Activated naive CD4-positive, alpha-beta T cell treated with anti-CD3 and anti-CD28 coated beads, Interleukin-2, amount 50 U/mL, for 24 hours (primary cell): ENCODE measurements at regions not wholly inside any gene's neighbourhood (a gene's known extent, or its start where the extent isn't known, plus 50 kb on each side); places are given as distances from the start of the nearest gene placed in this dataset.

ENCODE experiments used
- H3K27ac Mint-ChIP-seq: one replicate; pipeline ENCODE4 v1.8.0; 2021; ENCODE audit warnings: mild to moderate bottlenecking, mixed read lengths
- H3K27me3 Mint-ChIP-seq: one replicate; pipeline ENCODE4 v1.8.0; 2021; ENCODE audit warnings: mixed read lengths
- H3K36me3 Mint-ChIP-seq: one replicate; pipeline ENCODE4 v1.8.0; 2021; ENCODE audit warnings: mixed read lengths
- H3K4me1 Mint-ChIP-seq: one replicate; pipeline ENCODE4 v1.8.0; 2021; ENCODE audit warnings: mixed read lengths
- H3K4me3 Mint-ChIP-seq: one replicate; pipeline ENCODE4 v1.8.0; 2021; ENCODE audit warnings: mild to moderate bottlenecking, mixed read lengths
- H3K9me3 Mint-ChIP-seq: one replicate; pipeline ENCODE4 v1.8.0; 2021; ENCODE audit warnings: mixed read lengths

DNA sequence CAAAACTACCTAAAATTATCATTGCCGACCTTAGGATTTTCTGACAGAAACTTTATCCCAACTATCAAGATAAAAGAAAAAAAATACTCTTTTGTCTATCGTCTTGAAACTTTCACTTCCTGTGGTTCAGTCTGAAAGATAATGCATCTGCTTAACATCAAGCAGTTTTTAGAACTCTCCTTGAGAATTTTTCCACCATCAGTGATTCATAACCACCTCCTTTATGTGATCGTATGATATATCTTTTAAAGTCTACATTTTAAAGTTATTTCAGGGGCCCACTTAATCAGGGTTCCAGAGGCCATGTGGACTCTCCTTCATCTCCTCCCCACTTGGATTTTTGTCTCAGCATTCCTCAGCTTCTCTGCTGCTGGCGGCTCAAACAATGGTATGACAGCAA lies 272.8 kb upstream of the TENM3 start:
- H3K36me3 Mint-ChIP-seq = no peaks in the 10 kb centered on the region
- H3K4me1 Mint-ChIP-seq = no peaks in the 10 kb centered on the region
- H3K27me3 Mint-ChIP-seq = no peaks in the 10 kb centered on the region
- H3K27ac Mint-ChIP-seq = no peak overlapping the region
- H3K9me3 Mint-ChIP-seq = no peaks in the 10 kb centered on the region
- no peak overlapping the region for H3K4me3 Mint-ChIP-seq

DNA sequence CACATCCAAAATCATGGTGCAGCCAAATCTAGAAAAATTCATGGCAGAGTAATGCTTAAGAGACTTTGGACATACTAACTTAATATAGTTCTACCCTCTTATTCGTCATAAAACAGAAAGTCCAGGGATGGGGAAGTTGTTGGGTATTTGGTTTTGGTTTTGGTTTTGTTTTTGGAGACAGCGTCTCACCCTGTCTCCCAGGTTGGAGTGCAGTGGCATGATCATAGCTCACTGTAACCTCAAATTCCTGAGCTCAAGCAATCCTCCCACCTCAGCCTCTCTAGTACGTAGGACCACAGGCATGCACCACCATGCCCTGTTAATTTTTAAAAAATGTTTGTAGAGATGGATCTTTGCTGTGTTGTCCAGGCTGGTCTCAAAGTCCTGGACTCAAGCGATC lies 271.8 kb upstream of the TENM3 start:
- Mint-ChIP-seq H3K36me3 (no peaks in the 10 kb centered on the region), H3K27me3 (no peaks in the 10 kb centered on the region), H3K9me3 (no peaks in the 10 kb centered on the region), H3K4me3 (no peak overlapping the region), H3K27ac (no peak overlapping the region), H3K4me1 (no peaks in the 10 kb centered on the region)

DNA sequence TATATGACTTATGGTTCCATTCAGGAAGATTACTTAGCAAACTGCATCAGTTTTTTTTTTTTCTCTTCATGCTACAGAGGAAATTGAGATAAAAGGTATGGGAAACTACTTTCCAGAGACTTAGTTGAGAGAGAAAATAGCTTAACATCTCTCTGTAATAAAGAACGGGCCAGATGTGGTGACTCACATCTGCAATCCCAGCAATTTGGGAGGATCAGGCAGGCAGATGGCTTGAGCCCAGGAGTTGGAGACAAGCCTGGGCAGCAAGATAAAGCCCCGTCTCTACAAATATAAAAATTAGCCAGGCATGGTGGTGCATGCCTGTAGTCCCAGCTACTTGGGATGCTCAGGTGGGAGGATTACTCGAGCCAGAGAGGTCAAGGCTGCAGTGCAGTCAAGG lies 271.2 kb upstream of the TENM3 start:
- Mint-ChIP-seq H3K4me3 (no peak overlapping the region), H3K4me1 (no peaks in the 10 kb centered on the region), H3K9me3 (no peaks in the 10 kb centered on the region), H3K27ac (no peak overlapping the region), H3K36me3 (no peaks in the 10 kb centered on the region), H3K27me3 (no peaks in the 10 kb centered on the region)

DNA sequence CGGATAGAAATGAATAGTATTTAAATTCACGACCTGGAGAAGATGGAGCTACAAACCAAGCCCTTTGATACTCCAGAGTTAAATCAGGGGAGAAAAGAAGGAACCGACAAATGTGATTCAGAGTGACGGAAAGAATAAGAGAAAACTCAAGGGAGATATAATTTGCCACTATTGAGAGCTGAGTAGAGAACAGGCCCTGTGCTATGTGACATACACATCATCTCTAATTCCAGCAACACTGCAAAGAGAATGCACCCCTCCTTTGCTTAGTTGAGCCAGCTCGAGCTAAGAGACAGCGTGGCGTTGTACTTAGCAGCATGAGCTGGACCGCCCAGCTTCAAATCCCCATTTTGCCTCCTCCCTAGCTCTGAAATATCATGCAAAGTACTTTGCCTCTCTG lies 266.4 kb upstream of the TENM3 start:
- no peaks in the 10 kb centered on the region for H3K4me1 Mint-ChIP-seq
- no peaks in the 10 kb centered on the region for H3K36me3 Mint-ChIP-seq
- peaks cover 4% of the 10 kb centered on the region for H3K9me3 Mint-ChIP-seq
- H3K4me3 Mint-ChIP-seq = no peak overlapping the region
- H3K27ac Mint-ChIP-seq = no peak overlapping the region
- no peaks in the 10 kb centered on the region for H3K27me3 Mint-ChIP-seq

DNA sequence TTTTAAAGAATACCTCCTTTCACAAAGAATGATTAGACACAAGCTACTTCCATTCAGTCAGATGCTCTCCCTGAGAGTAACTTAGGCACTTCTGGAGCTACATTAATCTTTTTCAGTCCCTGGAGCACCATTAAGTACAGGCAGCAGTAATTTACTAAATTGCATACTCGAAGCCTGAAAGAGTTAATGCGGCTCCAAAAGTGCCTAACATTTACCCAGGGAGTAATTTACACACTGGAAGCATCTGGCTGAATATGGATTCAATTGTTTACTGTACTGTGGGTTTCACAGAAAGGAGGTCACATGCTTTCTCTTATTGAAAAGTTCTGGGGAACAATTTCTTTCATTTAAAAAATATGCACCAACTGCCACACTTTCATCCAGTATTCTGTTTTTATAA lies 260.8 kb upstream of the TENM3 start:
- H3K27ac Mint-ChIP-seq = no peak overlapping the region
- H3K36me3 Mint-ChIP-seq = no peaks in the 10 kb centered on the region
- no peak overlapping the region for H3K4me3 Mint-ChIP-seq
- H3K4me1 Mint-ChIP-seq = no peaks in the 10 kb centered on the region
- H3K27me3 Mint-ChIP-seq = no peaks in the 10 kb centered on the region
- no peaks in the 10 kb centered on the region for H3K9me3 Mint-ChIP-seq

DNA sequence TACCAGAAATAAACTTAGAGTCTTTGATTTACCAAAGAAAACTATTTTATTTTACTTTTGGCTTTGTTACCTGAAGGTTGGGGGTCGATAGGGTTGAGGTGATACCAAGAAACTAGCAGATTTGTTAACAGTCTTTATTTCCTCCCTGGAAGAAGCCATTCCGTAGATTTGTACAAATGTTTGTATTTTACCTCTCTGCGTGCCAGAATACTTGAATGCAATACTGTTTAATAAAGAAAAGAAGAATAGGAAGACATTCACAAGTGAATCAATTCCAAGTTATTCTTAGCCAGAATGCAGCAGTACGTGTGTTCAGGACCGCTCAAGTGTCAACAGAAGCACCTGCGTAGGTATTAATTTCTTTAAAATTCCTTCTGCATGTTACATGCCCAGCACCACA lies 260.3 kb upstream of the TENM3 start:
- Mint-ChIP-seq H3K27ac (no peak overlapping the region), H3K27me3 (no peaks in the 10 kb centered on the region), H3K36me3 (no peaks in the 10 kb centered on the region), H3K9me3 (no peaks in the 10 kb centered on the region), H3K4me1 (no peaks in the 10 kb centered on the region), H3K4me3 (no peak overlapping the region)

DNA sequence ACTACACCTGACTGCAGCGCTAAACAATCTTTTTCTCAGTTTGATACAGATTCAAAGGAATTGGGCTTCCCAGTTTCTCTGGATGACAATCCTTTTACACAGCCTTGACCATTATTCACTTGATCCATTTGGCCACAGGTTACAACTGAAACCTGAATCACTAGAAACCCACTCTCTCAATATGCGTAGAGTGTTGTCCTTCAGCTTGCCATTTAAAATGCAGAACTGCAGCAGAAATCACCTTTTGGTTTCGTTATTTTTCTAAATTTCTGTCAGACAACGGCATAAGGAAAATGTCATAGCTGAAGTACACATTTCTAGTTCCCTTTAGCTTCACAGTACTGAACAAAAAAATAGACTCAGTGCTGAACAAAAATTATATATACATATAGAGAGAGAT lies 255.8 kb upstream of the TENM3 start:
- Mint-ChIP-seq H3K36me3 (no peaks in the 10 kb centered on the region), H3K27ac (no peak overlapping the region)

DNA sequence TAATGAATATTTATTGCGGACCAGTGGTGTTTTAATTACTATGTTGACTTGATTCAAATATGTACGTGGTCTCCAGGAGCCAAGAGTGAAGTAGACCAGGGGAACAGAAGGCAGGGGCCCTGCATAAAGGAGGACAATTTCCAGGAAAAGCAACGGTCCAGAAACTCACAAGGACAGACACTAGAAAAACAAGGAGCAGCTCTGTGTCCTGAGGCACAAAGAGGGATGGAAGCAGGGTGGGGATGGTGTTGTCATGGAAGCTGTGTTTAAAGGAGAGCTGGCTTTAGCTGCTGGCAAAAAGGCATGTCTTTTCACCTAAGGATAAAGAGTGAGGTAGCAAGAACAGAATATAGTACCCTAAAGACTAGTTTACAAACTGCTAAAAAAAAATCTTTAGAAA lies 254.1 kb upstream of the TENM3 start:
- Mint-ChIP-seq H3K9me3 (no peaks in the 10 kb centered on the region), H3K36me3 (no peaks in the 10 kb centered on the region), H3K27me3 (no peaks in the 10 kb centered on the region), H3K4me1 (no peaks in the 10 kb centered on the region), H3K4me3 (no peak overlapping the region), H3K27ac (no peak overlapping the region)

More for the DNA sequence above, 255.8 kb upstream of the TENM3 start:
- Mint-ChIP-seq H3K4me3 (no peak overlapping the region), H3K27me3 (no peaks in the 10 kb centered on the region), H3K9me3 (no peaks in the 10 kb centered on the region), H3K4me1 (no peaks in the 10 kb centered on the region)

DNA sequence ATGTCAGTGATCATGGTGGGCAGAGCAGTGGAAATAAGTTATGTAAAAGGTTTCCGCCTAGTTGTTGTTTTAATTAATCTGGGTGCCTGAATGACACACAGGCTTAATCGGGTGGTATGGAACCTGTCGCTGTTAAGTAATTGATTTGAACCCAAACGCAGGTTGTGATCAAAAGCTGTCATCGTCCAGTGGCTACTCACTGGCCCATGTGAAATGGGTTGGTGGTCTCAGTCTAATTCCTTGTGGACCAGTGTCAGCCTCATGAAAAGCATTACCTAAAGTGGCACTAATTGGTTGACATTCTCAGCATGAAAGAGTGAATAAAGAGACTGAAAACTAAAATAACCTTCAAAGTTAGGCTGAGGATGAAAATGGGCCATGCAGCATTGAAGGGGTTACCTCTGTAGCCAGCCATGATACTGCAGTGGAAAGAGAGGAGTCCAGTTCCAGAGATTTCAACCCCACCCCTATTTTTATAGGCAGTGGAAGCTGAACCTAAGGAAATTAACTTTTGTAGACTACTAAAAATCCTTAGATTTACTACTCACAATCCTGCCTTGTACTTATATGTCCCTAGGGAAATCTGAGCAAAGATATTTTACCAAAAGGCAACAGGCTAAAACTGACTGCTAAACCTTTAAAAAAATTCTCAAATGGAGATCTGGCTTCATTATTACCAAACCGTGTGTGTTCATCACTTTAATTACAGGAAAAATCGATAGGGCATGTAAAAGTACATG lies 251.7 kb upstream of the TENM3 start:
- no peak overlapping the region for H3K4me3 Mint-ChIP-seq
- no peaks in the 10 kb centered on the region for H3K36me3 Mint-ChIP-seq
- no peak overlapping the region for H3K27ac Mint-ChIP-seq
- H3K27me3 Mint-ChIP-seq = no peaks in the 10 kb centered on the region
- H3K9me3 Mint-ChIP-seq = no peaks in the 10 kb centered on the region
- no peaks in the 10 kb centered on the region for H3K4me1 Mint-ChIP-seq

DNA sequence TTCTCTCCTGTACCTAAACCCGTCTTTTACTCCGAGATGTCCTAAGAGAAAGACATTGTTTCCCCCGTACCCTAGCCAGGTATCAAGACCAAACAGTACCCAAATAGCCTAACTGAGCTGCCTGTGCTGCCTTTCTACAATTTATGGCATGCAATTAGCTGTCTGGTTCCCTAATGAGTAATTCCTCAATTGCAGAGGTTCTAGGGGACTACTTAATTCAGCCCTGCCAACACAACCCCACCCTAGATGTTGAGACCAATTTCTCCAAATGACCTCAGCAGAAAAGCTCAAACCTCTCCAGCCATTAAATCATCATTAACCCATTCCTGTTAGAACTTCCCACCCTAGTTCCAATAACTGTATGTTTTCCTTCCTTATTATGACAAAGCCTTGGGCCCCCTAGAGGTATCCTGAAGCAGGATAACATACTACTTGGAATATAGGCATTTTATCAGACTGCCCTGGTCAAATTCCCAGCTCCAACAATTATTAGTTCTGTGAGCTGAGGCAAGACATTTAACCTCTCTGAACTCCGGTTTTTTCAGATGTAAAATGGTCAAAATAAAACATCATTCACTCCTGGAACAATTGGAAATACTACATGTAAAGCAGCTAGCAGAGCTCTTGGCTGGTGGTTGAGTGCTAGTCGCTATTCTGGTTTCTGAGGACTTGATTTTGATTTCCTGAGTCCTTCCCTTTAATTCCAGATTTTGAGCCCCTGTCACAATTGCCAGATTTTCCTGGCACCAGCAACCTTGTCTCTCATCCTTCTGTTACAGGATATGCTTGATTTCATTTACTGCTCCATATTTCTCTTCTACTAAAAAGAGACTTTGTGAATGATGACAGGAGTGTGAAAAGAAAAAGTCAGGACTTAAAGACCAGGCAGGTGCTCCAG lies 244.6 kb upstream of the TENM3 start:
- H3K36me3 Mint-ChIP-seq = no peaks in the 10 kb centered on the region
- H3K27ac Mint-ChIP-seq = no peak overlapping the region
- H3K4me3 Mint-ChIP-seq = no peak overlapping the region
- H3K27me3 Mint-ChIP-seq = no peaks in the 10 kb centered on the region
- H3K9me3 Mint-ChIP-seq = no peaks in the 10 kb centered on the region
- H3K4me1 Mint-ChIP-seq = no peaks in the 10 kb centered on the region

DNA sequence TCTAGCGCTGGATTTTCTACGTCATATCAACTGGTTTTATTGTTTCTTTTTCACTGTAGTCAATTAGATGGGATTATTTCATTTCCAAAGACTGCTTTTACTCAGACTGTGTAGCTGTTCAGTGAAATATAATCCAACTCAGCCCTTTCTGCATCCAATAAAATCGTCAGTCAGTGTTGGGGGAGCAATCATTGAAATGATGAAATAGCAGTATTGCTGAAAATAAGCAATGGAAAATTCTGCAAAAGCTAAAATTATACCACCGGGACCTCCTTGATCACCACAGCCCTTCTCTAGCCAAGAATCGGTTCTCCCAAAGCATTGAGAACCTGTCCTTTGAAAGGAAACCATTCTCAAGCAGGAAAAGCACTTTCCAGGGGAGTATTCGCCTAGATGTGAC lies 243.1 kb upstream of the TENM3 start:
- H3K36me3 Mint-ChIP-seq = no peaks in the 10 kb centered on the region
- H3K4me1 Mint-ChIP-seq = no peaks in the 10 kb centered on the region
- H3K27ac Mint-ChIP-seq = no peak overlapping the region
- no peaks in the 10 kb centered on the region for H3K9me3 Mint-ChIP-seq
- H3K27me3 Mint-ChIP-seq = no peaks in the 10 kb centered on the region
- H3K4me3 Mint-ChIP-seq = no peak overlapping the region

DNA sequence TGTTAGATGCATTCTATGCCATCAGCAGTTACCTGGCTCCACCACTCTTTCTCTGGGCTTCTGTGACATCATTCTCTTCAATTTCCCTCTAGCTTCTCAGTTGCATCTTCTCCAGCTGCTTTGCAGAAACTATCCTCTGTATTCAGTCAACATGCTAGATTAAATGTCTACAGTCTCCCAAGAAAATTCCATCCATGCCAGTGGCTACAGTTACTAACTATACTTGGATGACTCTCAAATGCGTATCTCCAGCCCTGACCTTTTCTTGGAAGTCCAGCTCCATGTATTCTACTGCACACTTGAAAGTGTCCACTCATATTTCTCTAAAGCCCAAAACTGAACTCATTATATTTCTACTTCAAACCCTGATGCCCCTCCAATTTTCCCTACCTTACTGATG lies 232.3 kb upstream of the TENM3 start:
- no peaks in the 10 kb centered on the region for H3K27me3 Mint-ChIP-seq
- H3K27ac Mint-ChIP-seq = no peak overlapping the region
- no peaks in the 10 kb centered on the region for H3K4me1 Mint-ChIP-seq
- no peaks in the 10 kb centered on the region for H3K36me3 Mint-ChIP-seq
- H3K4me3 Mint-ChIP-seq = no peak overlapping the region
- H3K9me3 Mint-ChIP-seq = peaks cover 5% of the 10 kb centered on the region

DNA sequence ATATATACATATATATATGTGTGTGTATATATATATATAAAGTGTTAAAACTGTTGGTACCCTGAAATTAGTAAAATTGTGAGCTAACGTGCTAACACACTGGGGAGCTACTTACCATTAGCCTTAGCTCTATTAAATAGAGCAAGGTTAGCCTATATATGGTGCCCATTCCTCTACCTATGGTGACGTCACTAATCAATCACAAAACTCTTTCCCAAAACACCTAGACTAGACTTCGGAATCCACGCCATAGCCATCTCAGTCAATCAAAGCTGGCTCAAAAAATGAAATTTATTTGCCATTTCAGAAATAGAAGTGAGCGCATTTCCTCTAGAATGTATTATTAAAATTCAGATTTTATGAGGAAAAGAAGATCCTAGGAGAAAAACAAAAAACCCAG lies 229.0 kb upstream of the TENM3 start:
- no peaks in the 10 kb centered on the region for H3K36me3 Mint-ChIP-seq
- no peaks in the 10 kb centered on the region for H3K9me3 Mint-ChIP-seq
- no peaks in the 10 kb centered on the region for H3K27me3 Mint-ChIP-seq
- H3K4me3 Mint-ChIP-seq = no peak overlapping the region
- no peaks in the 10 kb centered on the region for H3K4me1 Mint-ChIP-seq
- H3K27ac Mint-ChIP-seq = no peak overlapping the region

DNA sequence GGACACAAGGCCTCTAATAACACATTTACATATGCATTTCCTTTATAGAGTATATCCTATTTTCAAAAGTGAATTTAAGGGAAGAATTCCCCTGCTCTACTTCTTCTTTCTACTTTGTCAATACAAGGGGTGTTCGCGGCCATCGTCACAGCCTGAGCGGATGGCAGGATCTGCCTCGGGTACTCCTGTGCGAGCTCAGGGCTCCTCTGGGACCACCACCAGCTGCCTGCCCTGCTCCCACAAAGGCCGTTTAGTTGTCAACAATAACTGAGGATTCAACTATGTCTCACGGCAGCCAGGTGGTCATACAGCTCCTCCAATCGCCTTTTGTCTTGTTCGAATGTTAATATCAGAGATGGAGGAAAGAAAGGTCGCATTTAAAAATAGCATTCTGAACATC lies 228.2 kb upstream of the TENM3 start:
- Mint-ChIP-seq H3K36me3 (no peaks in the 10 kb centered on the region), H3K27ac (no peak overlapping the region), H3K9me3 (no peaks in the 10 kb centered on the region), H3K4me1 (no peaks in the 10 kb centered on the region), H3K4me3 (no peak overlapping the region), H3K27me3 (no peaks in the 10 kb centered on the region)

DNA sequence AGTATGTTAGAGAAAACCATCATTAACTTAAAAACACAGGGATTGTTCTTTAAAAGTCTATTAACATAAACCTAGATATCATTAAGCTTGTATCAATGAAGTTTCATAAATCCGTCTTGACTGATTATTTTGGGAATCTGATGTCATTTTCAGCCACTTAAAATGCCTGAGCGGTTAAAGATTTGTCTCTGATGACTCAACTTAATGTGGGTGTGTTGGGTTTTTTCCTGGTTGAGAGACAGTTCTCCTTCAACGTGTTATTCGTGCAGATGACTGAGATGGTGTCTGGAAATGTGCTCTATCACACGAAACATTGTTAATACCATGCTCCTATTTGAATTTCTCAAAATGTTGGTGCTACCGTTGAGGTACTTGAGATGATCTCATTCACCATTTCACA lies 227.3 kb upstream of the TENM3 start:
- Mint-ChIP-seq H3K27me3 (no peaks in the 10 kb centered on the region), H3K36me3 (no peaks in the 10 kb centered on the region), H3K4me1 (no peaks in the 10 kb centered on the region), H3K27ac (no peak overlapping the region), H3K4me3 (no peak overlapping the region), H3K9me3 (no peaks in the 10 kb centered on the region)

DNA sequence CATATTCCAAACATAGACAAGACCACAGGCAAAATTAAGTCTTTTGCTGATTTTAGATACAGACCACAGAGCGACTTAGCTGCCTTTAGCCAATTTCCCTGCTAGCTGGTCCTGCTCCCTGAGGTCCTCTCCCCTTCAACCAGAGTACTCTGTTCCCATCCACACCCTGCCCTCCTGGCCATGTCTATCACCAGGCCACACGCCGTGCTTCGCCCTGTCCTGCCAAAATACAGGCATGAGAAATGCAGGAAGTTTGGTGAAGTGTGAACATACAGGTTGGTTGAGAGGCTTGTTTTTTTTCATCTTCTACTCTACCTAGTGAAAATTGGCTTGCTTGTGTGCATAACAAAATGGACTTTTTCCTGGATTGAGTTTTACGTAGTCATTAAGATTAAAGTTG lies 226.2 kb upstream of the TENM3 start:
- H3K36me3 Mint-ChIP-seq = no peaks in the 10 kb centered on the region
- H3K9me3 Mint-ChIP-seq = no peaks in the 10 kb centered on the region
- no peak overlapping the region for H3K27ac Mint-ChIP-seq
- H3K27me3 Mint-ChIP-seq = no peaks in the 10 kb centered on the region
- H3K4me3 Mint-ChIP-seq = no peak overlapping the region
- no peaks in the 10 kb centered on the region for H3K4me1 Mint-ChIP-seq
